A549 (cell line): ENCODE measurements at regions not wholly inside any gene's neighbourhood (a gene's known extent, or its start where the extent isn't known, plus 50 kb on each side); places are given as distances from the start of the nearest gene placed in this dataset.

Experiments used
- ATAC-seq, 2 experiments: fragments of 200-7000 bp in 1 of 2; fragments of >200 bp in 1 of 2; cut with Nextera tagmentation in 1 of 2; cut with Tn5 transposase in 1 of 2; 3 replicates each; pipeline versions ENCODE4 v1.8.0 to v1.9.1; 2018 to 2020; ENCODE audit warnings: mild to moderate bottlenecking in 1 of 2, moderate library complexity in 1 of 2
- CTCF ChIA-PET: fragments of 300-600 bp; sonication (Branson Sonifier 250); formaldehyde crosslinking; extraction: SDS; loops from one replicate; lab custom pipeline; 2021; ENCODE audit warnings: antibody characterized with exemption, inconsistent platforms; lab: Yijun Ruan, JAX
- POLR2A ChIA-PET: fragments of 350-600 bp; formaldehyde crosslinking; extraction: SDS; loops from one replicate; lab custom pipeline; 2021; ENCODE audit warnings: antibody characterized with exemption, inconsistent platforms; lab: Yijun Ruan, JAX
- DNase-seq, 2 experiments: peaks; one replicate each; pipeline versions ENCODE4 v3.0.0 to v3.0.0-alpha.2; 2011 to 2016; ENCODE audit warnings: low read depth in 1 of 2, low spot score in 1 of 2
- FAIRE-seq: peaks from 2 replicates; lab custom pipeline; 2011; peaks lifted over from hg19 to GRCh38; lab: Jason Lieb, UNC
- H3K27ac ChIP-seq, 2 experiments: fragments of >200 bp; sonication (Bioruptor Twin); formaldehyde crosslinking; 3 replicates each; pipeline ENCODE4 v1.5.1; 2016 to 2017
- H3K4me1 ChIP-seq: fragments of >200 bp; sonication (Bioruptor Twin); formaldehyde crosslinking; 3 replicates; pipeline ENCODE4 v1.6.1; 2016
- H3K4me2 ChIP-seq: fragments of >200 bp; sonication (Bioruptor Twin); formaldehyde crosslinking; 3 replicates; pipeline ENCODE4 v1.6.1; 2016
- H3K4me3 ChIP-seq: fragments of >200 bp; sonication (Bioruptor Twin); formaldehyde crosslinking; 3 replicates; pipeline ENCODE4 v1.5.1; 2016
- H3K9me3 ChIP-seq: fragments of >200 bp; sonication (Bioruptor Twin); formaldehyde crosslinking; 3 replicates; pipeline ENCODE4 v1.6.1; 2016
- CBX2 ChIP-seq: fragments of 200-600 bp; sonication (generic); IDR thresholded peaks from 2 replicates; pipeline ENCODE4 v1.6.1; 2016; ENCODE audit warnings: low read depth, mild to moderate bottlenecking, borderline replicate concordance
- CBX8 ChIP-seq: fragments of 200-600 bp; sonication (generic); IDR thresholded peaks from 2 replicates; pipeline ENCODE4 v1.6.1; 2016
- EHF ChIP-seq: fragments of 250-450 bp; sonication (Bioruptor Pico); IDR thresholded peaks from 2 replicates; pipeline ENCODE4 v1.5.0; 2020; ENCODE audit warnings: mild to moderate bottlenecking
- ESRRA ChIP-seq: fragments of 150-350 bp; IDR thresholded peaks from 2 replicates; pipeline ENCODE4 v1.6.1; 2014; ENCODE audit warnings: mild to moderate bottlenecking, low read length, borderline replicate concordance
- FOSB ChIP-seq: fragments of 250-450 bp; sonication (Bioruptor Pico); IDR thresholded peaks from 2 replicates; pipeline ENCODE4 v1.5.0; 2020; ENCODE audit warnings: mild to moderate bottlenecking, moderate library complexity
- FOSL2 ChIP-seq, 2 experiments: fragments of 450-650 bp in 1 of 2; fragments of >200 bp in 1 of 2; sonication (Bioruptor Twin) in 1 of 2; formaldehyde crosslinking; IDR thresholded peaks; 2 replicates each; pipeline versions ENCODE4 v1.5.0 to v1.6.1; 2016 to 2020; ENCODE audit warnings: mild to moderate bottlenecking in 1 of 2, moderate library complexity in 1 of 2
- FOXS1 ChIP-seq: fragments of 250-450 bp; sonication (Bioruptor Pico); IDR thresholded peaks from 2 replicates; pipeline ENCODE4 v1.5.0; 2020; ENCODE audit warnings: mild to moderate bottlenecking, moderate library complexity
- GATA3 ChIP-seq: IDR thresholded peaks from 2 replicates; pipeline ENCODE4 v1.6.1; 2012; ENCODE audit warnings: borderline replicate concordance
- HEYL ChIP-seq: fragments of 250-450 bp; sonication (Bioruptor Pico); IDR thresholded peaks from 2 replicates; pipeline ENCODE4 v1.8.0; 2021; ENCODE audit warnings: mild to moderate bottlenecking, moderate library complexity
- HOXA7 ChIP-seq: fragments of 250-450 bp; sonication (Bioruptor Pico); IDR thresholded peaks from 2 replicates; pipeline ENCODE4 v1.5.0; 2020; ENCODE audit warnings: mild to moderate bottlenecking, moderate library complexity
- JUNB ChIP-seq: fragments of >200 bp; sonication (Bioruptor Twin); formaldehyde crosslinking; IDR thresholded peaks from 2 replicates; pipeline ENCODE4 v1.6.1; 2016
- KDM1A ChIP-seq: fragments of 200-600 bp; sonication (generic); IDR thresholded peaks from 2 replicates; pipeline ENCODE4 v1.6.1; 2016; ENCODE audit warnings: low read depth, mild to moderate bottlenecking
- KDM5A ChIP-seq: fragments of 200-600 bp; sonication (generic); IDR thresholded peaks from 2 replicates; pipeline ENCODE4 v1.6.1; 2016; ENCODE audit warnings: antibody characterized with exemption, mild to moderate bottlenecking
- MYC ChIP-seq: IDR thresholded peaks from 2 replicates; pipeline ENCODE4 v1.6.1; 2012; ENCODE audit warnings: mild to moderate bottlenecking, inconsistent platforms, low read length, improper control_type of control experiment, borderline replicate concordance
- NR3C1 ChIP-seq: fragments of >200 bp; sonication (Bioruptor Twin); formaldehyde crosslinking; IDR thresholded peaks from 3 replicates; pipeline ENCODE4 v1.6.1; 2017
- PBX3 ChIP-seq: IDR thresholded peaks from 2 replicates; pipeline ENCODE4 v1.6.1; 2012
- POLR2A ChIP-seq: IDR thresholded peaks from 2 replicates; pipeline ENCODE4 v1.6.1; 2012; ENCODE audit warnings: mild to moderate bottlenecking, low read length
- POLR2AphosphoS2 ChIP-seq: conservative IDR thresholded peaks from 2 replicates; pipeline ENCODE4 v1.6.1; 2012; ENCODE audit warnings: low read length, improper control_type of control experiment, inconsistent platforms
- RCOR1 ChIP-seq: fragments of 150-350 bp; IDR thresholded peaks from 2 replicates; pipeline ENCODE4 v1.6.1; 2014; ENCODE audit warnings: antibody characterized with exemption, low read length, low read depth
- RFX5 ChIP-seq: fragments of 450-650 bp; IDR thresholded peaks from 2 replicates; pipeline ENCODE4 v1.7.1; 2014; ENCODE audit warnings: antibody characterized with exemption, mild to moderate bottlenecking, moderate library complexity
- SMC3 ChIP-seq: fragments of >200 bp; sonication (Bioruptor Twin); formaldehyde crosslinking; IDR thresholded peaks from 3 replicates; pipeline ENCODE4 v1.6.1; 2018; ENCODE audit warnings: inconsistent platforms
- TP53 ChIP-seq: fragments of 250-450 bp; sonication (Bioruptor Pico); IDR thresholded peaks from 2 replicates; pipeline ENCODE4 v1.5.0; 2021; ENCODE audit warnings: mild to moderate bottlenecking, moderate library complexity
- ZC3H11A ChIP-seq: fragments of 450-650 bp; IDR thresholded peaks from 2 replicates; pipeline ENCODE4 v1.6.1; 2014; ENCODE audit warnings: antibody characterized with exemption, mild to moderate bottlenecking
- ZNF302 ChIP-seq: fragments of 250-450 bp; sonication (Bioruptor Pico); IDR thresholded peaks from 2 replicates; pipeline ENCODE4 v1.9.0; 2021; ENCODE audit warnings: inconsistent platforms, mild to moderate bottlenecking, moderate library complexity
- WGBS: methylation state at CpG from one replicate; pipeline ENCODE4 v1.1.6; 2017; ENCODE audit errors: missing lambda C conversion rate; 5-methylcytosine and 5-hydroxymethylcytosine counted together
- TF ChIP-seq, protein P1 (sequence below): fragments of 150-350 bp; IDR thresholded peaks from 2 replicates; pipeline ENCODE4 v1.6.1; 2014; ENCODE audit warnings: low read depth, mild to moderate bottlenecking, low read length

DNA sequence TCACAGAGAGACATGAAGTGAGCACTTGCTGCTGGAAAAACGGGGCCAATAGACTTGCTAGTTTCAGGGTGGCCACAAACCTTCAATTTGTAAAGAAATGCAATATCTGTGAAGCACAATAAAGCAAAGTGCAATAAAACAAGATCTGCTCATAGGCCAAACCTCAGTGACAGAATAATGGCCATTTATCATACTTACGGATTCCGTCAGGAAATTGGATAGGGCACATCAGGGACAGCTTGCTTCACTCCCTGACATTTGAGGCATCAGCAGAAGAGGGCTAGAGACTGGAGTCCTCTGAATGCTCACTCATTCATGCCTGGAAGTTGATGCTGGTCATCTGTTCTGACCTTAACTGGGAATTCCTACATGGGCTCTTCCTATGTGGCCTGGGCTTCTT, 165.5 kb upstream of the OPRM1 start (continued):
- TF ChIP-seq ESRRA (no peak), POLR2AphosphoS2 (no peak)

DNA sequence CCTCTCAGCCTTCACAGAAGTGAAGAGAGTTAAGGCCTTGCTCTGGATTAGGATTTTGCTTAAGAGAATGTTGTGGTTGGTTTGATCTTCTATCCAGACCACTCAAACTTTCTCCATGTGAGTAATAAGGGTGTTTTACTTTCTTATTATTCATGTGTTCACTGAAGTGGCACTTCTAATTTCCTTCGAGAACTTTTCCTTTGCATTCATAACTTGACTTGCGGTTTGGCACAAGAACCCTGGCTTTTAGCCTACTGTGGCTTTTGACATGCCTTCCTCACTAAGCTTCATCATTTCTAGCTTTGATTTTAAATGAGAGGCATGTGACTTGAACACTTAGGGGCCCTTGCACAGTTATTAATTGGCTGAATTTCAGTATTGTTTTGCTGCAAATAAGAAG, 166.1 kb upstream of the OPRM1 start:
- Histone ChIP-seq H3K4me3 (no peak overlapping the region), H3K27ac (no peak overlapping the region), H3K9me3 (no peaks in the 10 kb centered on the region), H3K4me2 (no peak overlapping the region), H3K4me1 (no peaks in the 10 kb centered on the region)
- ATAC-seq (no peak), FAIRE-seq (no peak), DNase-seq (no peak)
- TF ChIP-seq MYC = no peak
- TF ChIP-seq ZNF302 (CRISPR knock-in tag) = no peak
- no peak for TF ChIP-seq NR3C1
- TF ChIP-seq HOXA7 (CRISPR knock-in tag) = no peak
- TF ChIP-seq CBX8 = no peak
- TF ChIP-seq FOSL2 (IDR thresholded peaks at IDR 0.05) = no peak
- TF ChIP-seq FOSL2 (CRISPR knock-in tag; IDR thresholded peaks at IDR 0.05) = no peak
- no peak for TF ChIP-seq RFX5
- WGBS = 19% methylated on average over 2 of the region's 2 CpGs
- CTCF ChIA-PET = interaction anchor here (1.2 kb wide), 1 partner anchor 76 kb away, joined by 3 read pairs; no protein-coding TSS in a partner anchor
- POLR2A ChIA-PET = no interaction called here

- FAIRE-seq (no peak), ATAC-seq (no peak), DNase-seq (no peak)
- no peaks in the 10 kb centered on the region for H3K9me3 ChIP-seq
- ChIA-PET POLR2A (no interaction called here), CTCF (no interaction called here)
- no peak overlapping the region for H3K27ac ChIP-seq
- H3K4me1 ChIP-seq = no peaks in the 10 kb centered on the region
- TF ChIP-seq KDM5A (no peak), RFX5 (no peak), KDM1A (no peak), FOSL2 (IDR thresholded peaks at IDR 0.05) (no peak), FOSL2 (CRISPR knock-in tag; IDR thresholded peaks at IDR 0.05) (no peak), GATA3 (no peak), POLR2A (no peak), ZC3H11A (no peak), PBX3 (no peak), SMC3 (no peak), NR3C1 (no peak), EHF (CRISPR knock-in tag) (no peak), JUNB (no peak), TP53 (CRISPR knock-in tag) (no peak)
- TF ChIP-seq, protein P1, sequence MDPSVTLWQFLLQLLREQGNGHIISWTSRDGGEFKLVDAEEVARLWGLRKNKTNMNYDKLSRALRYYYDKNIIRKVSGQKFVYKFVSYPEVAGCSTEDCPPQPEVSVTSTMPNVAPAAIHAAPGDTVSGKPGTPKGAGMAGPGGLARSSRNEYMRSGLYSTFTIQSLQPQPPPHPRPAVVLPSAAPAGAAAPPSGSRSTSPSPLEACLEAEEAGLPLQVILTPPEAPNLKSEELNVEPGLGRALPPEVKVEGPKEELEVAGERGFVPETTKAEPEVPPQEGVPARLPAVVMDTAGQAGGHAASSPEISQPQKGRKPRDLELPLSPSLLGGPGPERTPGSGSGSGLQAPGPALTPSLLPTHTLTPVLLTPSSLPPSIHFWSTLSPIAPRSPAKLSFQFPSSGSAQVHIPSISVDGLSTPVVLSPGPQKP = no peak
- H3K4me3 ChIP-seq = no peak overlapping the region
- H3K4me2 ChIP-seq = no peak overlapping the region
- WGBS = 67% methylated on average over 1 of the region's 1 CpG
These were observed 176.1 kb upstream of the OPRM1 start for GRCh38 chr6:153862927-153863326.

DNA sequence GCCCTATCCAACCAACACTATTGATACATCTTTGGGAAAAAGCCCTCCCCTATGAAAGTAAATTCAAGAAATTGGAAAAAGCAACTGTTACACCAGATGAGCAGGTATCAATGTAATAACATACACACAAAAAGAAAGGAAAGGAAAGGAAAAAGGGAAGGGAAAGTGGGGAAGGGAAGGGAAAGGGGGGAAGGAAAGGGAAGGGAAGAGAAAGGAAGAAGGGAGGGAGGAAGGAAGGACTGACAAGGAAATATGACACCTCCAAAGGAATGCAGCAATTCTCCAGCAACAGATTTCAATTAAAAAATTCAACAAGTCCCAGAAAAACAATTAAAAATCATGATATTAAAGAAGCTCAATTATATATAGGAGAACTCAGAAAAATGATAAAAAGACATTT, 176.9 kb upstream of the OPRM1 start:
- no peak for TF ChIP-seq NR3C1
- no peak for TF ChIP-seq FOSB (CRISPR knock-in tag)
- TF ChIP-seq CBX2 = no peak
- no peak for TF ChIP-seq FOSL2 (IDR thresholded peaks at IDR 0.05)
- no peak for TF ChIP-seq FOSL2 (CRISPR knock-in tag; IDR thresholded peaks at IDR 0.05)
- TF ChIP-seq RCOR1 = no peak
- TF ChIP-seq HOXA7 (CRISPR knock-in tag) = no peak
- TF ChIP-seq PBX3 = no peak
- no peak for TF ChIP-seq HEYL (CRISPR knock-in tag)
- no peak for TF ChIP-seq KDM5A
- no peak for TF ChIP-seq FOXS1 (CRISPR knock-in tag)
- ChIA-PET CTCF (no interaction called here), POLR2A (no interaction called here)
- H3K4me1 ChIP-seq = no peaks in the 10 kb centered on the region
- FAIRE-seq (no peak), DNase-seq (no peak), ATAC-seq (no peak)
- no peak overlapping the region for H3K4me2 ChIP-seq
- H3K27ac ChIP-seq = no peak overlapping the region
- no peak overlapping the region for H3K4me3 ChIP-seq
- no peaks in the 10 kb centered on the region for H3K9me3 ChIP-seq
